Hepatocyte (in vitro differentiated cells): ENCODE measurements at regions not wholly inside any gene's neighbourhood (a gene's known extent, or its start where the extent isn't known, plus 50 kb on each side); places are given as distances from the start of the nearest gene placed in this dataset.

Experiments used
- EZH2 ChIP-seq: fragments of 200-600 bp; sonication (generic); IDR thresholded peaks from 2 replicates; pipeline ENCODE4 v1.6.1; 2016; ENCODE audit warnings: antibody characterized with exemption, mild to moderate bottlenecking, borderline replicate concordance
- EZH2phosphoT487 ChIP-seq: fragments of 200-600 bp; sonication (generic); IDR thresholded peaks from one replicate; pipeline ENCODE4 v1.6.1; 2018; ENCODE audit warnings: antibody characterized with exemption, mild to moderate bottlenecking, low read depth, moderate library complexity; ENCODE audit not compliant: unreplicated experiment, severe bottlenecking
- TF ChIP-seq, protein P1 (sequence below): fragments of 200-600 bp; sonication (generic); IDR thresholded peaks from 2 replicates; pipeline ENCODE4 v1.5.1; 2016; ENCODE audit warnings: antibody characterized with exemption, mild to moderate bottlenecking; ENCODE audit not compliant: poor library complexity

DNA sequence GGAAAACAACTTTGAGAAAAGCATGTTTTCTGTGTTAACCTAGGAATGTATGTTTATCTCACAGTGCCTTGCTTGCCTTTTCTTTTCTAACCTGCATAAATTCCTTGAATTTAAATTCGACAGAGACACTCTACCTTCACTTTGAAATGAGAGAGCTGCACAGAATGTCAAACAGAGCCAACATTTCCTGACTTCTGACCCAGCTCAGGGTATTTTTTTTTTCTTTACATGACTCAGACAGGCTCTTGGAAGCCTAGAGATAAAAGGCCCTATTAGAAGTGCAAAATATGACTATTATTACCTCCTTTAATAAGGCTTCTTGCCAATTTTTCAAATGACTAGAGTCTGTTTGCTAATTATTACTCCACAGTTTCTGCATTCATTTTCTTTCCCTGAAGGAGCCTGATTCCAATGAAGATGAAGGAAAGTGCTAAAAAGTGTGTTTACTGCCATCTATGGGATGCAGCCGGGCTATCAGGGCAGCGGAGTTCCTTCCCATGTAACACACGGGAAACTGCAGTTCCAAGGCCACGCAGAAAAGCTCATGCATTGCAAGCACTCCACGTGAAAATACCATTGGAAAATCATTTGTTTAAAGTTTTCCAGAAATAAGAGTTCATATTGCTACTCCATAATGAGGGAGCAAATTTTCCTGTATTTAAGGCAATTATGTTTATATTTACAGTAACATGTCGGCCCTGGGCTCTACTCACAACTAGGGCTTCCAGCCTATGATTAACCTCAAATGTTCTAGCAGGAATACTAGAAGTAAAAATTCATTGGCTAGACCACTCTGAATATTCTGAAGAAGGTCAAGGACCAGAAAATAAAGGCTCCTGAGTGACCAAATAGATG is 485.6 kb downstream of the ZSWIM6 start:
- TF ChIP-seq, protein P1, sequence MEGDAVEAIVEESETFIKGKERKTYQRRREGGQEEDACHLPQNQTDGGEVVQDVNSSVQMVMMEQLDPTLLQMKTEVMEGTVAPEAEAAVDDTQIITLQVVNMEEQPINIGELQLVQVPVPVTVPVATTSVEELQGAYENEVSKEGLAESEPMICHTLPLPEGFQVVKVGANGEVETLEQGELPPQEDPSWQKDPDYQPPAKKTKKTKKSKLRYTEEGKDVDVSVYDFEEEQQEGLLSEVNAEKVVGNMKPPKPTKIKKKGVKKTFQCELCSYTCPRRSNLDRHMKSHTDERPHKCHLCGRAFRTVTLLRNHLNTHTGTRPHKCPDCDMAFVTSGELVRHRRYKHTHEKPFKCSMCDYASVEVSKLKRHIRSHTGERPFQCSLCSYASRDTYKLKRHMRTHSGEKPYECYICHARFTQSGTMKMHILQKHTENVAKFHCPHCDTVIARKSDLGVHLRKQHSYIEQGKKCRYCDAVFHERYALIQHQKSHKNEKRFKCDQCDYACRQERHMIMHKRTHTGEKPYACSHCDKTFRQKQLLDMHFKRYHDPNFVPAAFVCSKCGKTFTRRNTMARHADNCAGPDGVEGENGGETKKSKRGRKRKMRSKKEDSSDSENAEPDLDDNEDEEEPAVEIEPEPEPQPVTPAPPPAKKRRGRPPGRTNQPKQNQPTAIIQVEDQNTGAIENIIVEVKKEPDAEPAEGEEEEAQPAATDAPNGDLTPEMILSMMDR, result peak; percentile 78
- TF ChIP-seq EZH2phosphoT487 (no peak), EZH2 (no peak)
